H9 (cell line): ENCODE measurements at regions not wholly inside any gene's neighbourhood (a gene's known extent, or its start where the extent isn't known, plus 50 kb on each side); places are given as distances from the start of the nearest gene placed in this dataset.

Source experiments
- DNase-seq: peaks from one replicate; pipeline ENCODE4 v3.0.0-alpha.2; 2017
- H2AFZ ChIP-seq: one replicate; pipeline ENCODE4 v1.6.1; 2013; ENCODE audit warnings: mild to moderate bottlenecking, low read length, control low read depth, moderate library complexity
- H2AK5ac ChIP-seq: 2 replicates; pipeline ENCODE4 v1.6.1; 2013; ENCODE audit warnings: low read length, control low read depth, mixed read lengths; ENCODE audit not compliant: insufficient read length
- H2BK120ac ChIP-seq: one replicate; pipeline ENCODE4 v1.6.1; 2013; ENCODE audit warnings: low read depth, mild to moderate bottlenecking, low read length, control low read depth, inconsistent platforms; ENCODE audit not compliant: poor library complexity, severe bottlenecking
- H2BK12ac ChIP-seq: 2 replicates; pipeline ENCODE4 v1.6.1; 2013; ENCODE audit warnings: low read length, control low read depth, mixed read lengths, low read depth; ENCODE audit not compliant: insufficient read length
- H2BK15ac ChIP-seq: 2 replicates; pipeline ENCODE4 v1.6.1; 2013; ENCODE audit warnings: low read depth, low read length, control low read depth
- H2BK20ac ChIP-seq: one replicate; pipeline ENCODE4 v1.6.1; 2013; ENCODE audit warnings: low read depth, mild to moderate bottlenecking, low read length, control low read depth, inconsistent platforms; ENCODE audit not compliant: poor library complexity, severe bottlenecking
- H2BK5ac ChIP-seq: 2 replicates; pipeline ENCODE4 v1.6.1; 2013; ENCODE audit warnings: low read length, control low read depth, mixed read lengths; ENCODE audit not compliant: insufficient read length
- H3K14ac ChIP-seq: 2 replicates; pipeline ENCODE4 v1.6.1; 2013; ENCODE audit warnings: low read length, control low read depth; ENCODE audit not compliant: insufficient read depth
- H3K18ac ChIP-seq: 2 replicates; pipeline ENCODE4 v1.6.1; 2013; ENCODE audit warnings: low read depth, mild to moderate bottlenecking, mixed read lengths, low read length, control low read depth; ENCODE audit not compliant: insufficient read length
- H3K23ac ChIP-seq: 2 replicates; pipeline ENCODE4 v1.6.1; 2013; ENCODE audit warnings: low read length, control low read depth, mixed read lengths, low read depth; ENCODE audit not compliant: insufficient read length
- H3K23me2 ChIP-seq: 2 replicates; pipeline ENCODE4 v1.6.1; 2013; ENCODE audit warnings: low read depth, mild to moderate bottlenecking, mixed read lengths, low read length, control low read depth; ENCODE audit not compliant: insufficient read length, poor library complexity, severe bottlenecking
- H3K27ac ChIP-seq: 2 replicates; pipeline ENCODE4 v1.5.1; 2013; ENCODE audit warnings: low read length, control low read depth, mixed read lengths, low read depth; ENCODE audit not compliant: insufficient read length
- H3K27me3 ChIP-seq: 2 replicates; pipeline ENCODE4 v1.6.1; 2013; ENCODE audit warnings: low read length, control low read depth, inconsistent platforms; ENCODE audit not compliant: insufficient read depth
- H3K4ac ChIP-seq: 2 replicates; pipeline ENCODE4 v1.6.1; 2013; ENCODE audit warnings: low read depth, mild to moderate bottlenecking, control low read depth, inconsistent platforms, low read length, moderate library complexity
- H3K4me1 ChIP-seq: 2 replicates; pipeline ENCODE4 v1.6.1; 2013; ENCODE audit warnings: low read length, control low read depth, inconsistent platforms; ENCODE audit not compliant: insufficient read depth
- H3K4me2 ChIP-seq: 2 replicates; pipeline ENCODE4 v1.6.1; 2013; ENCODE audit warnings: low read length, control low read depth, mixed read lengths; ENCODE audit not compliant: insufficient read length, insufficient read depth
- H3K56ac ChIP-seq: 2 replicates; pipeline ENCODE4 v1.6.1; 2013; ENCODE audit warnings: low read depth, mild to moderate bottlenecking, mixed read lengths, low read length, control low read depth; ENCODE audit not compliant: insufficient read length
- H3K79me1 ChIP-seq: 2 replicates; pipeline ENCODE4 v1.6.1; 2013; ENCODE audit warnings: low read depth, mild to moderate bottlenecking, moderate library complexity, low read length, control low read depth, inconsistent platforms; ENCODE audit not compliant: insufficient read depth, poor library complexity, severe bottlenecking
- H3K79me2 ChIP-seq: 2 replicates; pipeline ENCODE4 v1.6.1; 2013; ENCODE audit warnings: low read length, control low read depth, inconsistent platforms; ENCODE audit not compliant: insufficient read depth
- H3K9ac ChIP-seq: 2 replicates; pipeline ENCODE4 v1.6.1; 2013; ENCODE audit warnings: low read length, control low read depth, mixed read lengths; ENCODE audit not compliant: insufficient read length; ENCODE audit errors: extremely low read depth
- H3K9me3 ChIP-seq: one replicate; pipeline ENCODE4 v1.6.1; 2013; ENCODE audit warnings: low read depth, low read length, inconsistent platforms; ENCODE audit not compliant: control insufficient read depth
- H3T11ph ChIP-seq: one replicate; pipeline ENCODE4 v1.6.1; 2013; ENCODE audit warnings: mild to moderate bottlenecking, low read length, control low read depth, inconsistent platforms
- H4K20me1 ChIP-seq: one replicate; pipeline ENCODE4 v1.6.1; 2013; ENCODE audit not compliant: control insufficient read depth, insufficient read length, insufficient read depth
- H4K5ac ChIP-seq: 2 replicates; pipeline ENCODE4 v1.6.1; 2013; ENCODE audit warnings: low read depth, mild to moderate bottlenecking, mixed read lengths, low read length, control low read depth; ENCODE audit not compliant: insufficient read length
- H4K8ac ChIP-seq: replicated peaks from 2 replicates; pipeline ENCODE4 v1.6.1; 2013; ENCODE audit warnings: low read length, control low read depth, mixed read lengths, low read depth; ENCODE audit not compliant: insufficient read length
- H4K91ac ChIP-seq: 2 replicates; pipeline ENCODE4 v1.6.1; 2013; ENCODE audit warnings: low read depth, mild to moderate bottlenecking, moderate library complexity, mixed read lengths, low read length, control low read depth; ENCODE audit not compliant: insufficient read length
- H3K27ac Mint-ChIP-seq, 3 experiments: 2 replicates in 2 of 3; 3 replicates in 1 of 3; pipeline ENCODE4 v1.8.0; 2020 to 2021; ENCODE audit warnings: mixed read lengths in 3 of 3, mild to moderate bottlenecking in 1 of 3, moderate library complexity in 1 of 3
- H3K27me3 Mint-ChIP-seq: 2 replicates; pipeline ENCODE4 v1.8.0; 2021; ENCODE audit warnings: low read depth, mild to moderate bottlenecking, moderate library complexity, mixed read lengths
- H3K36me3 Mint-ChIP-seq, 3 experiments: 2 replicates in 2 of 3; 3 replicates in 1 of 3; pipeline ENCODE4 v1.8.0; 2020 to 2021; ENCODE audit warnings: low read depth in 3 of 3, mixed read lengths in 3 of 3; ENCODE audit not compliant: insufficient read depth in 1 of 3
- H3K4me1 Mint-ChIP-seq, 2 experiments: 2 replicates each; pipeline ENCODE4 v1.8.0; 2020; ENCODE audit warnings: mixed read lengths in 2 of 2
- H3K4me3 Mint-ChIP-seq, 2 experiments: 2 replicates in 1 of 2; 3 replicates in 1 of 2; pipeline ENCODE4 v1.8.0; 2020 to 2021; ENCODE audit warnings: mild to moderate bottlenecking in 2 of 2, mixed read lengths in 2 of 2, moderate library complexity in 1 of 2
- H3K9me3 Mint-ChIP-seq, 2 experiments: 2 replicates in 1 of 2; 3 replicates in 1 of 2; pipeline ENCODE4 v1.8.0; 2020; ENCODE audit warnings: mild to moderate bottlenecking in 2 of 2, mixed read lengths in 2 of 2, moderate library complexity in 1 of 2
- CTCF ChIP-seq: fragments of 200-600 bp; sonication (generic); conservative IDR thresholded peaks from 3 replicates; pipeline ENCODE4 v1.8.0; 2021; ENCODE audit warnings: antibody characterized with exemption, mild to moderate bottlenecking
- WGBS: extraction: QIAGEN DNeasy Blood & Tissue Kit; methylation state at CpG from one replicate; pipeline ENCODE4 v1.1.7; 2013; ENCODE audit warnings: missing lambda C conversion rate, low lambda C conversion rate, mixed read lengths; ENCODE audit not compliant: insufficient read length; ENCODE audit errors: extremely low coverage; 5-methylcytosine and 5-hydroxymethylcytosine counted together

GRCh38 chr12:115011703-115012102, 327.7 kb upstream of the TBX3 start:
- Histone ChIP-seq H3K79me2 (no peaks in the 10 kb centered on the region), H2BK15ac (no peak overlapping the region), H2AFZ (no peak overlapping the region), H3K4me2 (no peak overlapping the region), H3K18ac (no peak overlapping the region), H3K27me3 (no peaks in the 10 kb centered on the region; the same call in 1 of the 2 replicates), H3K4me1 (no peaks in the 10 kb centered on the region; the same call in 1 of the 2 replicates), H3T11ph (no peak overlapping the region), H4K8ac (no peak overlapping the region), H2AK5ac (no peak overlapping the region), H3K27ac (no peak overlapping the region), H2BK120ac (no peak overlapping the region), H3K9ac (no peak overlapping the region), H3K56ac (no peak overlapping the region), H4K91ac (no peak overlapping the region), H2BK20ac (no peak overlapping the region), H3K23ac (no peak overlapping the region), H4K20me1 (no peaks in the 10 kb centered on the region), H3K4ac (no peak overlapping the region), H2BK12ac (no peak overlapping the region), H3K9me3 (no peaks in the 10 kb centered on the region), H4K5ac (no peak overlapping the region), H3K14ac (no peak overlapping the region), H3K23me2 (no peaks in the 10 kb centered on the region), H3K79me1 (no peaks in the 10 kb centered on the region), H2BK5ac (no peak overlapping the region)
- TF ChIP-seq CTCF = no peak
- no CpG with 5 or more reads among the region's 3 CpGs for WGBS
- Mint-ChIP-seq H3K9me3 (peaks cover 5 to 8% of the 10 kb centered on the region in 2 experiments; a peak in 3 of 5 replicates), H3K4me1 (peaks cover 15 to 17% of the 10 kb centered on the region in 2 experiments), H3K36me3 (no peaks in the 10 kb centered on the region; a peak in 1 of 7 replicates), H3K27ac (no peak overlapping the region), H3K27me3 (peaks cover 30% of the 10 kb centered on the region), H3K4me3 (no peak overlapping the region)
- no peak for DNase-seq
